ENCODE measurements at regions not wholly inside any gene's neighbourhood (a gene's known extent, or its start where the extent isn't known, plus 50 kb on each side); places are given as distances from the start of the nearest gene placed in this dataset.

DNA sequence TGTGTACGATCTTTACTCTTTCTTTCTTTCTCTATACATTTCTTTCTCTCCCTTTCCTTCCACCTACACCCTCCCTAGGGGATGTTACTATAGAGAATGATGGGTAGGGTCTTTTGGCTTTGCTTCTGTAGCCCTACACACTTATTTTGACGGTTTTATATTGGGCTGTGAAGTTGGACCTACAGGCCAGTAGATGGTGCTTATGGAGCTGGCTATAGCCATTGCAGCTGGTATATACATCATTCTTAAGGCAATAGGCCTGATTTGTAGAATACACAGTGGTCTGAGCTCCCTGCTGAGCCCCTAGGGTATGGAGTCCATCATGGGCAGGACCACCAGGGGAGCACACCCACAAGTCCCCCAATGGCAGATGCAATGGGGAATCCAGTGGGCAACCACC, 1869.7 kb downstream of the STIM2 start:
- H3K27me3 Mint-ChIP-seq, result no peaks in the 10 kb centered on the region

DNA sequence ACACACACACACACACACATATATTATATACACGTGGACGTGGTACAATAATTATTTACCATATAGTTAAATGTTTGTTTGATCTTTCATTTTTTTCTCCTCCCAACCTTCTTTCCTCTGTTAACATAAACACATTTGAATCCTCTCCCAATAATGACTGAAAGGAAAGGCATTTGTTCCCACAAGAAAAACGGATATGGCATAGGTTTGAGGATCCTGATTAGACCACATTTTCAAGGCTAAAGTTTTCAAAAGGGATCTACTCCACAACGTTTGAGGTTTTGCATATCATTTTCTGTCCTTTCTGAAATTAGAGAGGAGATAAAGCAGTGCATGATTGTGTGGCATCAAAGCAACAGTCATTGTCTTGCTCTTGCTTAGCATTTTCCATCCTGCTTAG, 1883.4 kb downstream of the STIM2 start:
- Mint-ChIP-seq H3K4me1 (ENCODE audit: low read depth) (no peaks in the 10 kb centered on the region), H3K27me3 (no peaks in the 10 kb centered on the region), H3K4me3 (no peak overlapping the region), H3K27ac (no peak overlapping the region), H3K9me3 (no peaks in the 10 kb centered on the region), H3K36me3 (ENCODE audit: low read depth) (no peaks in the 10 kb centered on the region)
- Histone ChIP-seq H3K4me1 (ENCODE audit: insufficient read depth, low read length) (no peaks in the 10 kb centered on the region), H3K4me3 (ENCODE audit: low read length) (no peak overlapping the region), H3K27ac (ENCODE audit: low read depth in 1 of 2, low read length in 2 of 2) (no peak overlapping the region), H3K36me3 (ENCODE audit: insufficient read depth, low read length) (no peaks in the 10 kb centered on the region), H3K9me3 (ENCODE audit: control insufficient read depth in 1 of 2, insufficient read depth in 1 of 2, low read length in 2 of 2) (peaks cover 0 to 11% of the 10 kb centered on the region in 2 experiments), H3K27me3 (ENCODE audit: control insufficient read depth in 1 of 2, insufficient read depth in 2 of 2, low read length in 2 of 2) (no peaks in the 10 kb centered on the region)
- ATAC-seq (ENCODE audit: poor library complexity) (no peak), DNase-seq (no peak)
- CTCF ChIA-PET, result no interaction called here
- POLR2A ChIA-PET, result no interaction called here
- intact Hi-C loops (cut with DNase I, micrococcal nuclease), result no loop called here
- TF ChIP-seq, protein P1, sequence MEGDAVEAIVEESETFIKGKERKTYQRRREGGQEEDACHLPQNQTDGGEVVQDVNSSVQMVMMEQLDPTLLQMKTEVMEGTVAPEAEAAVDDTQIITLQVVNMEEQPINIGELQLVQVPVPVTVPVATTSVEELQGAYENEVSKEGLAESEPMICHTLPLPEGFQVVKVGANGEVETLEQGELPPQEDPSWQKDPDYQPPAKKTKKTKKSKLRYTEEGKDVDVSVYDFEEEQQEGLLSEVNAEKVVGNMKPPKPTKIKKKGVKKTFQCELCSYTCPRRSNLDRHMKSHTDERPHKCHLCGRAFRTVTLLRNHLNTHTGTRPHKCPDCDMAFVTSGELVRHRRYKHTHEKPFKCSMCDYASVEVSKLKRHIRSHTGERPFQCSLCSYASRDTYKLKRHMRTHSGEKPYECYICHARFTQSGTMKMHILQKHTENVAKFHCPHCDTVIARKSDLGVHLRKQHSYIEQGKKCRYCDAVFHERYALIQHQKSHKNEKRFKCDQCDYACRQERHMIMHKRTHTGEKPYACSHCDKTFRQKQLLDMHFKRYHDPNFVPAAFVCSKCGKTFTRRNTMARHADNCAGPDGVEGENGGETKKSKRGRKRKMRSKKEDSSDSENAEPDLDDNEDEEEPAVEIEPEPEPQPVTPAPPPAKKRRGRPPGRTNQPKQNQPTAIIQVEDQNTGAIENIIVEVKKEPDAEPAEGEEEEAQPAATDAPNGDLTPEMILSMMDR (IDR thresholded peaks at IDR 0.05), result no peak

More for the DNA sequence above, 1869.7 kb downstream of the STIM2 start:
- CTCF ChIA-PET, result no interaction called here
- DNase-seq, result no peak
- Mint-ChIP-seq H3K36me3 (ENCODE audit: low read depth) (no peaks in the 10 kb centered on the region), H3K4me3 (no peak overlapping the region), H3K4me1 (ENCODE audit: low read depth) (no peaks in the 10 kb centered on the region), H3K27ac (no peak overlapping the region), H3K9me3 (peaks cover 14% of the 10 kb centered on the region)
- TF ChIP-seq, protein P1 (IDR thresholded peaks at IDR 0.05), result no peak
- intact Hi-C loops (cut with DNase I, micrococcal nuclease), result no loop called here
- H3K4me1 ChIP-seq (ENCODE audit: insufficient read depth, low read length), result no peaks in the 10 kb centered on the region
- POLR2A ChIA-PET, result no interaction called here
- H3K4me3 ChIP-seq (ENCODE audit: low read length), result no peak overlapping the region
- no peaks in the 10 kb centered on the region for H3K36me3 ChIP-seq (ENCODE audit: insufficient read depth, low read length)
- ATAC-seq (ENCODE audit: poor library complexity), result no peak
- no peak overlapping the region for H3K27ac ChIP-seq (ENCODE audit: low read depth in 1 of 2, low read length in 2 of 2)
- H3K9me3 ChIP-seq (ENCODE audit: control insufficient read depth in 1 of 2, insufficient read depth in 1 of 2, low read length in 2 of 2), result peaks cover 0 to 6% of the 10 kb centered on the region in 2 experiments
- no peaks in the 10 kb centered on the region for H3K27me3 ChIP-seq (ENCODE audit: control insufficient read depth in 1 of 2, insufficient read depth in 2 of 2, low read length in 2 of 2)

DNA sequence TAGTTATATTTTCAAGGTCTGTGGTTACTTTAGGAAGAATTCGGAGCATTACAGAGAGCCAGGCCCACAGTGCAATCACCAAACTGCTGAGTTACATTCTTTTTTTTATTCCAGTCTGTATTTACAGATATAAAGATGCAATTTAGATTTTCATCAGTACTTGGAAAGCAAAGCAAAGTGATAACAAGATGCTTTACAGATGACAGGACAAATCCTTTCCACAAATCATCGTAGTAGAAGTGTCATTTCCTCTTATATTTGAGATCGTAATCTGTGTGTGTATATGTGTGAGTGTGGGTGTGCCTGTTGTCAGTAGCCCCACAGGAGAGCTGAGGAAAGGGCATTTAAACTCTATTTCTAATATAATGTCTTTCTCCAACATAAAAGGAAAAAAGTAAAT, 1893.7 kb downstream of the STIM2 start:
- Histone ChIP-seq H3K9me3 (ENCODE audit: control insufficient read depth in 1 of 2, insufficient read depth in 1 of 2, low read length in 2 of 2) (peaks cover 0 to 3% of the 10 kb centered on the region in 2 experiments), H3K27me3 (ENCODE audit: control insufficient read depth in 1 of 2, insufficient read depth in 2 of 2, low read length in 2 of 2) (no peaks in the 10 kb centered on the region), H3K4me1 (ENCODE audit: insufficient read depth, low read length) (no peaks in the 10 kb centered on the region), H3K27ac (ENCODE audit: low read depth in 1 of 2, low read length in 2 of 2) (no peak overlapping the region), H3K4me3 (ENCODE audit: low read length) (no peak overlapping the region), H3K36me3 (ENCODE audit: insufficient read depth, low read length) (no peaks in the 10 kb centered on the region)
- no peaks in the 10 kb centered on the region for H3K36me3 Mint-ChIP-seq (ENCODE audit: low read depth)
- ChIA-PET CTCF (no interaction called here), POLR2A (no interaction called here)
- intact Hi-C loops (cut with DNase I, micrococcal nuclease), result no loop called here
- TF ChIP-seq, protein P1 (IDR thresholded peaks at IDR 0.05), result no peak
- H3K27me3 Mint-ChIP-seq, result no peaks in the 10 kb centered on the region
- H3K4me1 Mint-ChIP-seq (ENCODE audit: low read depth), result no peaks in the 10 kb centered on the region
- H3K9me3 Mint-ChIP-seq, result peaks cover 3% of the 10 kb centered on the region
- ATAC-seq (ENCODE audit: poor library complexity) (no peak), DNase-seq (no peak)
- no peak overlapping the region for H3K4me3 Mint-ChIP-seq
- H3K27ac Mint-ChIP-seq, result no peak overlapping the region

Data from CD4-positive, alpha-beta T cell (primary cell).